ENCODE measurements at regions not wholly inside any gene's neighbourhood (a gene's known extent, or its start where the extent isn't known, plus 50 kb on each side); places are given as distances from the start of the nearest gene placed in this dataset.
"Not testable (repeated sequence)": the region's sequence is repeated elsewhere in the genome, so short reads cannot be mapped to it uniquely, and the experiment has no call there.

- in situ Hi-C loops (cut with MboI; ENCODE audit: low sequenced_read_pairs, unreplicated experiment): no loop called here
- DNase-seq (ENCODE audit: low spot score): no peak
- TF ChIP-seq CTCF (IDR thresholded peaks at IDR 0.05; ENCODE audit: borderline replicate concordance, control extremely low read depth, extremely low read depth, insufficient read depth, missing control alignments): no peak
Measured at GRCh38 chr2:132272713-132273112, 111.0 kb upstream of the ANKRD30BL start.

GRCh38 chr2:132273585-132273984 is 111.8 kb upstream of the ANKRD30BL start:
- in situ Hi-C loops (cut with MboI; ENCODE audit: low sequenced_read_pairs, unreplicated experiment); DNase-seq (ENCODE audit: low spot score): not testable (repeated sequence)

- in situ Hi-C loops (cut with MboI; ENCODE audit: low sequenced_read_pairs, unreplicated experiment): no loop called here
- no peak for TF ChIP-seq CTCF (IDR thresholded peaks at IDR 0.05; ENCODE audit: borderline replicate concordance, control extremely low read depth, extremely low read depth, insufficient read depth, missing control alignments)
Measured at GRCh38 chr2:132274000-132274399, 112.2 kb upstream of the ANKRD30BL start.

GRCh38 chr2:132275396-132275795 is 113.6 kb upstream of the ANKRD30BL start:
- in situ Hi-C loops (cut with MboI; ENCODE audit: low sequenced_read_pairs, unreplicated experiment): no loop called here
- DNase-seq (ENCODE audit: low spot score): peak; percentile 2
- TF ChIP-seq CTCF (IDR thresholded peaks at IDR 0.05; ENCODE audit: borderline replicate concordance, control extremely low read depth, extremely low read depth, insufficient read depth, missing control alignments): no peak

More at GRCh38 chr2:132274000-132274399, 112.2 kb upstream of the ANKRD30BL start:
- DNase-seq (ENCODE audit: low spot score): no peak

- in situ Hi-C loops (cut with MboI; ENCODE audit: low sequenced_read_pairs, unreplicated experiment): no loop called here
- no peak for TF ChIP-seq CTCF (IDR thresholded peaks at IDR 0.05; ENCODE audit: borderline replicate concordance, control extremely low read depth, extremely low read depth, insufficient read depth, missing control alignments)
Measured at GRCh38 chr2:132276571-132276981, 114.8 kb upstream of the ANKRD30BL start.

GRCh38 chr2:132278267-132278666 is 116.5 kb upstream of the ANKRD30BL start:
- in situ Hi-C loops (cut with MboI; ENCODE audit: low sequenced_read_pairs, unreplicated experiment): no loop called here
- peak; percentile 16 for DNase-seq (ENCODE audit: low spot score)
- TF ChIP-seq CTCF (IDR thresholded peaks at IDR 0.05; ENCODE audit: borderline replicate concordance, control extremely low read depth, extremely low read depth, insufficient read depth, missing control alignments): no peak

More at GRCh38 chr2:132276571-132276981, 114.8 kb upstream of the ANKRD30BL start:
- DNase-seq (ENCODE audit: low spot score): peak; percentile 1

- no peak for TF ChIP-seq CTCF (IDR thresholded peaks at IDR 0.05; ENCODE audit: borderline replicate concordance, control extremely low read depth, extremely low read depth, insufficient read depth, missing control alignments)
- DNase-seq (ENCODE audit: low spot score): peak; percentile 21
- in situ Hi-C loops (cut with MboI; ENCODE audit: low sequenced_read_pairs, unreplicated experiment): no loop called here
Measured at GRCh38 chr2:132279344-132279743, 117.6 kb upstream of the ANKRD30BL start.
